ENCODE measurements at regions not wholly inside any gene's neighbourhood (a gene's known extent, or its start where the extent isn't known, plus 50 kb on each side); places are given as distances from the start of the nearest gene placed in this dataset.

DNA sequence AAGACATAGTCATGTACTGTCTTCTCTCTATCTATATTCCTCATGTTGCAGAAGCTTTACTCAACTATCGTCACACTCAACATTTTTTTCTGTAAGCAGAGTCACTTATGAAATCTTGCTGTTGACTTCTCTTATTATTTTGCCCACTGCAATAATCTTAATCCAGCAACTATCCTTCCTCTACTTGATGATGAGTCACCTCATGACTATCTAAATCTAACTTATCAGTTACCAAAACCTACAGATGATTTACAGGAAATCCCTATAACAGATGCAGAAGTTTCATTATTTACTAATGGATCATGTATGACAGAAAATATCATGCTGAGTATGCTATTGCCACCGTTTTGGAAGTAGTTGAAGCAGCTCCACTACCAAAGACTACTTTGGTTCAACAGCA, 378.9 kb downstream of the DUSP10 start:
- no peak for DNase-seq (ENCODE audit: low read depth in 2 of 2)

DNA sequence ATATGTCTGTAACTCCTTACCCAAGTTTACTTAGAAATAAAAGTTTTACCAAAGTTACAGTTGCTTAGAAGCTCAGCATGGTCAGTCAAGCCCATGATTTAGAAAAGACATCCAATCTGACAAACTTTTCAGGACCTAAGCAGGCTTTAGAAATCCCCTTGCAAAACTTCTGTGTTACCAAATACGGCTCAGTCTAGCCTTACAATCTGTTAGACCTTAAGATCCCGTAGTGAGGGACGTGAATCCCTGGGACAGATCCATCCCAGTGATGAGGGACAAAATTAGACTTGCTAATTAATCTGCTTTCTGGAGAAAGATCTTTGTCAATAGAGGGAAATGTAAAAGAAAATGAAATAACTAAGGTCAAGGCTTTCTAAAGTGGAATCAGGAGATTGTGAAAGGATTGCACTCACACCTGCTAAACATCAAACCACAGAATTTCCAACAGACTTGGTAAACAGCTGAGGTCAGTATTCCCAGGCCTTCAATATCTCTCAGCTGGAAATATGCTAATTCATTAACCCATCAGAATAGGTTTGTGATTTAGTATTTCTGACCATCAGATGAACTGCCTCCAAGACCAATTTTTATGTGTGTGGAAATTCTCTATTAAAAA, 375.3 kb downstream of the DUSP10 start:
- DNase-seq (ENCODE audit: low read depth in 2 of 2), result no peak

DNA sequence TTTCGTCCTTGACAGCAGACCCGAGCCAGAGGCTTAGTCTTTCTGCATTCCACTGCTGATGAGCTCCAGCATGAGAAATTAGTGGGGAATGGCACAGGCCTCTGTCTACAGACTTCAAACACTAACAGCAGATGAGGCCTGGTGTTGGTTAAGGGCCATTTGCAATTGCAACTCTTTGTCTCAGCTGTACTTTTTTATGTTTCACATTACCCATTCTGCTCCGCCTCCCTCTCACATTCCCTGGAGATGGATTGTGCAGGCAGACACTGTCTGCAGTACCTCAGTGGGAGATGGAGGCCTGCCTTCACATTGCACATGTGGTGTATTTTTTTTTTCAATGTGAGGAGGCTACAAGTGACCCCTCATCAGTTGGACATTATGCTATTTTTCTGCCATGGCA, 370.2 kb downstream of the DUSP10 start:
- DNase-seq (ENCODE audit: low read depth in 2 of 2), result no peak

DNA sequence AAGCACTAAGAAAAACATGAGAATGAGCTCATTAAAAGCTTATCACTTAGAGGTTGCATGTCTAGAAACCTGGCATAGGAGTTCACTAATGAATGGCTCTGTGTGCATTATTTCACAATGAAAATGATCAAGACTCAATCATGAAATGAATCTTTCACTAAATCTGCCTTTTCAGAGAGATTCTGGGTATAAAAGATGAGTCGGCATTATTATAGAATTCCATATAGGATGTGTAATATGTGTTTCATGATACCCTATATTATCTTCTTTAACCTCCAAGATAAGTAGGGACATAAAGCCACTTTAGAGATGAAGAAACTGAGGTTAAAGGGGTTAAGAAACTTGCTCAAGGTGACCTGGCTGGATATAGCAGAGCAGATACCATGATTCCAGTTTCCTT, 368.1 kb downstream of the DUSP10 start:
- no peak for DNase-seq (ENCODE audit: low read depth in 2 of 2)

DNA sequence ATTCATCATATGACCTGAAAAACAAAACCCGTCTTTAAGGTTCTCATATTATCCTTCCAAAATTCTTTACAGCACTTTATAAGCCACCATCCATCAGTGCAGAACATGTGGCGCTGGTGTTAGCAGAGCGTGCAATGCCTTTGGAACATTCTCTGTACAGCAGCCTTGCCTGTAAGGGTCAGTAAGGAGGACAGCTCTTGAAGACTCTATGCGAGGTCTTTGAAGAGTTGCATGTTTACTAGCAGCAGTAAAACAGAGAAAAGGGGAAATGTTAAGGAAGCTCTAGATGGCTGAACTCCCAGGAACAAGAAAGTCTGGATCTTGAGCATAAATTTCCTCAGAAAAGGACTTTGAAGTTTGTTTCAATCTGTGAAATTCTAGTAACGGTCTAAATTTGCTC, 365.6 kb downstream of the DUSP10 start:
- DNase-seq (ENCODE audit: low read depth in 2 of 2), result no peak

DNA sequence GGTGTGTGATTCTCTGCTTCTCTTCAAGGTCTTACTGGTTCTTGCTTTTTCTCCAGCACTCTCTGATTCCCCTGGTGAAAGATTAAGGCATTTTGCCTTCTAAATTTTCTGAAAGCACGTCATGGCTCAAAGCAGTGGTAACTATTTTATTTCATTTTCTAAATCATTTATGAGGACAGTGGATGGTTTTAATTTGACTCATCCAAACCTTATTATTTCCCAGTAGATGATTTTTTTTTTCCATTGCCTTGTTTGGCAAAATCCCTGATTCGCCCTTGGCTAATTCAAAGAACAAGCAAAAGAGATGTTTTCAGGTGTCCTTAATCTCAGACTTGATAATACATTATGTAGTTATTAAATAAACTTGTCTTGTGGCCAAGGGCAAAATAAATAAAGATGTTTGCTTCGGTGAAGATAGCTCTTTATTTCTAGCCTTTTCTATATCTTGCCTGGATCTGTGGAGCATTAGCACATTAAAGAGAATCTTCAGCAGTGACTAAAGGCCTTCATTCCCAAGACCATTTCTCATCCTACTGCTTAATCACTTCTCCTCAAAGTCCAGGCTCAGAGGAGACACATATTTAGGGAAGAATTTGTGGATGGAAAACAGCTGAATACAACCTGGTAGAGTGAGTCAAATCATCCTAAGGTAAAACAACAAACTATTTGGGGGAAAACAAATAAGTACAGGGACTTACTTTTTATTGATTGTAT, 359.8 kb downstream of the DUSP10 start:
- peak; percentile 50 for DNase-seq (ENCODE audit: low read depth in 2 of 2)

DNA sequence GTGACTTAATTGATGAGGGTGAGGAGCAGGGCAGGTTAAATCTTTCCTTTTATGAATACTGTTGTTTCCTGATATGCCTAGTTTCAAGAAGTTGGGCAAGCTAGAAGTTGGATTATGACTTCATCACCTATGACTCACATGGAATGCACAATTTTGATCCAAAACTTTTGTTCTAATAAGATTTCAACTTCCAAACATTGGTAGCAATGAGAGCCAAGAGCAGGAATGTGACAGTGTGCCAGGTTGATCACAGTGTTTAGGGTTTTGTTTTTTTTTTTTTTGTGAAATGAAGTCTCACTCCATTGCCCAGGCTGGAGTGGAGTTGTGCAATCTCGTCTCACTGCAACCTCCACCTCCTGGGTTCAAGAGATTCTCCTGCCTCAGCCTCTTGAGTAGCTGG, 349.4 kb downstream of the DUSP10 start:
- peak; percentile 72 for DNase-seq (ENCODE audit: low read depth in 2 of 2)

DNA sequence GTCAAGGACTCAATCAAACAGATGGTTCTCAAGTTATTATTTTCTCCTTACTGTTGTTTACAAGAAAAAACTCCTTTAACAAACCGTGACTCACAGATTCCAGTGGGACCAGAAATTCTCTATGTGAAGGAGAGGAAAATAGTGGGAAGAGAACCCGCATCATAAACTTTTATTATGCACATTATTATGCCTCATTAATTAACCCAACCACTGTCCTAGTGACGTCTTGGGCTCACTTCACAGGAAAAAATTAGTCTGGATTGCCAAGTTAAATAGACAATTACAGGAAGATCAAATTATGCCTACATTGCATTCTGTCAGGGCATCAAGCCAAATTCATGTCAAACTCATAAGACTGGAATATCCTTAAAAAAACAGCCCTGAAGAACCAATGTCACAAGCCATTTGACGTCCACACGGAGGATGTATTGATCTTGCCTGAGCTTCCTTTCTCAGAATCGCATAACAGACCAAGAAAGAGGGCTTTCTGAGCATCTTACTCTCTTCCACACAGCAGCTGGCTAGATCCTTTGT, 347.8 kb downstream of the DUSP10 start:
- peak; percentile 89 to 91 for DNase-seq (ENCODE audit: low read depth in 2 of 2)

DNA sequence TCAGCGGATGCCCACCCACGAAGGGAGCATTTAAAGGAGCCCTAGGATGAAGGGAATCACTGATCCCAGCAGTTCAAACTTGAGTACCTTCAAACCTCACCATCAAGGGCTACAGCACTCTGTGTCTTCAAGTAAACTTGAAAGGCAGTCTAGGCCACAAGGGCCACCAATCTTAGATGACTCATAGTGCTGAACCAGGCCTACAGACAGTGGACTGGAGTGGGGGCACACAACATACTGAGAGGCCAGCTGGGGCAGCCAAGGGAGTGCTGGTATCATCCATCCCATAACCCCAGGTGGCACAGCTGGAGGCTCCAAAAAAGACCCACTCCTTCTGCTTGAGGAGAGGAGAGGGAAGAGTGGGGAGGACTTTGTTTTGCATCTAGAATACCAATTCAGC, 345.4 kb downstream of the DUSP10 start:
- no peak for DNase-seq (ENCODE audit: low read depth in 2 of 2)

DNA sequence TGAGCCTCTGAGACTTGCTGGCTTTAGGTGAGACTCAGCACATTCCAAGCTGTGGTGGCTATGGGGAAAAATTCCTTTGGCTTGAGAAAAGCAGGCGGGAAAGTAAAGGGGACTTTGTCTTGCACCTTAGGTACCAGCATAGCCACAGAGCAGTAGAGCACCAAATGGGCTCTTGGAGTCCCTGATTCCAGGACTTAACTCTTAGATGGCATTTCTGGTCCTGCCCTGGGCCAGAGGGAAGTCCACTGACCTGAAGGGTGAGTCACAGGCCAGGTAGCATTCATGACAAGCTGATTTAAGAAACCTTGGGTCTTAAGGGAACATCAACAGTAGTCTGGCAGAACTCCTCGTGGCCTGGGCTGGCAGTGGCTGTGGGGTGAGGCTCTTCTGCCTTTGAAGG, 344.7 kb downstream of the DUSP10 start:
- DNase-seq (ENCODE audit: low read depth in 2 of 2), result no peak

DNA sequence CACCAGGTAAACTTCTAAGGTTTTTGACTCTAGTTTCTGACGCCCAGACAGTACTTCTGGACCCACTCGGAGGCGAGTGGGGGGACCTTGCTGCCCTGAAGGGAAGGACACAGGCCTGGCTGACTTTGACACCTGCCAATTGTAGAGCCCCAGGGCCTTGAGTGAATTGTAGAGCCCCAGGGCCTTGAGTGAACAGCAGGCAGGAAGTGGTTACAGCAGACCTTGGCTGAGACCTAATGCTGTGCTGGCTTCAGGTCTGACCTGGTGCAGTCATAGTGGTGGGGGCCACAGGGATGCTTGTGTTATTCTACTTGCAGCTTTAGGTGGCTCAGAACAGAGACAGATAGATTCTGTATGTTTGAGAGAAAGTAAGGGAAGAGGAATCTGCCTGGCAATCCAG, 344.3 kb downstream of the DUSP10 start:
- no peak for DNase-seq (ENCODE audit: low read depth in 2 of 2)

DNA sequence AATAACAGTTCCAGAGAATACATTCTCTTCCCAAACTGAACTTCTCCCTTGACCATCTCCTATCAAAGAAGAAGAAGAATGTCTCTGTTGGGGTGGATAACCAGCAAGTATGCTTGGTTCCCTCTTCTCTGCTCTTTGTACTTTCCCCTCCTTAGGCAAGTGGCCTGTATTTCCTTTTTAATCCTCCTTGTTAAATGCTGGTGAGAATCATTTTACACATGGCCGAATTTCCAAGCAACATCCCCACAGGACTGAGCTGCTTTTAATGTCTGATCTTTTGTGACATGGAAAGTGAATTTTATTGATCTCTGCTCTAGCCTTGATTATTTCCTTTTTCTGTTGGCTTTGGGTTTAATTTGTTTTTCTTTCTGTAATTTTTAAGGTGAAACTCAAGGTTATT, 336.7 kb downstream of the DUSP10 start:
- DNase-seq (ENCODE audit: low read depth in 2 of 2), result no peak

DNA sequence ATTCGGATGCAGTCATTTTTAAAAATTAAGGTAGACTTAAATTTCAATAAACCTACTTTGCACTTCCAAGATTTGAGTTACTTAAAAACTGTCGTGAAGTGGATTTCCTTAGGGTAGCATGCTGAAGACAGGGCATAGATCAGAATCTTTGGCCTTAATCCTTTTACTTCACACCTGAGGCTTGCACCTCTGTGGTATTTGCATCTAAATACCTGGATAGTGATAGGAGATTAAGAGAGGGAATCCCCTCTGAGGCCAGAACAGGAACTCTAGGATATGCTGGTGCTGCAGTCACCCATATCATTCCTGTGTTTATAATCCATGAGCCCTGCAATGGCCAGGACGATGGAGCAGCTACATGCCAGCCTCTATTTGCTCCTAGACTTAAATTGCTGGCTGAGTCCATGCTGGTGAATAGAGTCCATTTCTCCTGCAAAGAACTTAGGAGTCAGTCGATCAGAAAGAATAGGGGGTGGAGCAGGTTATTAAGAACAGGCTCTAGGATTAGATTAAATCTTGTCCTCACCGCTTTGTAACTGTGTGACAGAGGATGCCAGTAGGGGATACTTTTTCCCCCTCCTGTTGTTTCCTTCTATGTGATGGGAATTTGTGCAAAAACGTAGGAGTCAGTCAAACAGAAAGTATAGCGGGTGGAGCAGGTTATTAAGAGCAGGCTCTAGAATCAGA, 333.6 kb downstream of the DUSP10 start:
- no peak for DNase-seq (ENCODE audit: low read depth in 2 of 2)

DNA sequence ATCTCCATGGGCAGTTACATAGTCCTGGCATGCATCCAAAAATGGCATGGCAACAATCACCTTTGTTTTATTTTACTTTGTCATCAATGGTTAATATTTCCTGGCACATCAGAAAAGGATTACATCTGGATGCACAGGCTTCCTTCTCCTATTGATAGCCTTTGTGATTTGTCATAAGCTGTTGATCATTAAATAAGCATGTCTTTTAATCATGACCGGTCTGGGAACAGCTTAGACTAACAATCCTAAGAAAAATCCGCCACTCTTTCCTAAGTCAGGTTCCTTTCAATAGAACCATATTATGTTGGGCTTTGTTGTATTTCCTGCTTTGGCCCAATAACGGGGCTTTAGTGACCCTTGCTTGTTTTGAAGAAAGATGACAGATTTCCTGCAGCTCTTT, 330.6 kb downstream of the DUSP10 start:
- DNase-seq (ENCODE audit: low read depth in 2 of 2), result no peak

DNA sequence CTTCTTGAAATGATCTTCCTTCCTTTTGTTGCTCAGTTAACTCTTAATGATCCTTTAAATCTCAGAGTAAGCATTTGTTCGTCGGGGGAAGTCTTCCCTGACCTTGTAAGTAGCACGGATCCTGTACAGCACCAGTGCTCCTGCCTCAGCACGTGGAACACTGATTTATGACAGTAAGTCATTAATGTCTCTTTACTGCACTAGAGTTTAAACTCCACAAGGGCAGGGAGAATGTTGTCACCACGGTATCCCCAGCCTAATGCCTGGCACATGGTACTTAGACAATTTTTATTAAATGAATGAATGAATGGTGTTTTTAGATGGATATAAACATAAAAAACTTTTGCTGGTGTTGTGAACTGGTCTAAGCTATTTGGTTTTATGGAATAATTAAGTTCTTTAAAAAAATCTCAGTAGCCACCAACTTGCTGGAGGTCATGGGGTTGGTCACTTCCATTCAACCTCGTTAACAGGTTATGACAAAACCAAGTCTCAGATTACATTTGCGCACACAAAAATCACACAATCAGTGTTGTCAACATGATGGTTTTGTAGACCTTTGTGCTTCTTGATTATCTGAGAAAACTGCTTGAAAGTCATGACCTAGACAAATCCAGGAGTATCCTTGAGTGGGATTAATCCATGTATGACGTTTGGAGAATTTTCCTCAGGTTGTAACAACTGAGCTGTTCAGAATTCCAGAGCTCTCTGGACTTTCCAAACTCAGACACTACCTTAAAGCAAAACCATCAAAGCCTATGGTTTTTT, 326.9 kb downstream of the DUSP10 start:
- DNase-seq (ENCODE audit: low read depth in 2 of 2), result no peak

DNA sequence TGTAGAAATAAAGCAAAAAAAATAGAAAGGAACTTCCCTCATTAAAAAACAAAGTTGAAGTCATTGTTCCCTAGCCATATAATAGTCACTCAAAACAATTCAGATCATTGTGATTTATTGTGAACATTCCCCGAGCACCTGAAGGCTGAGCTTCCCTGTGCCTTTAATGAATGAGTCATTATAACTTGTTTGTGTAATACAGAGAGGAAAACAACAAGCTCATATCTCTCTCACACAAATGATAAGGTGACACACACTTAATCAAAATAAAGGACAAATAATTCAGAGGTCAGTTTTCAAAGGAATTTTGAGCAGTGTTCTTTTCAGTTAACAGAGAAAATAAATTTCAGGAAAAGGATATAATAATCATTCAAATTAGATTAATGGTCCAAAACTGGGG, 326.2 kb downstream of the DUSP10 start:
- DNase-seq (ENCODE audit: low read depth in 2 of 2), result no peak

DNA sequence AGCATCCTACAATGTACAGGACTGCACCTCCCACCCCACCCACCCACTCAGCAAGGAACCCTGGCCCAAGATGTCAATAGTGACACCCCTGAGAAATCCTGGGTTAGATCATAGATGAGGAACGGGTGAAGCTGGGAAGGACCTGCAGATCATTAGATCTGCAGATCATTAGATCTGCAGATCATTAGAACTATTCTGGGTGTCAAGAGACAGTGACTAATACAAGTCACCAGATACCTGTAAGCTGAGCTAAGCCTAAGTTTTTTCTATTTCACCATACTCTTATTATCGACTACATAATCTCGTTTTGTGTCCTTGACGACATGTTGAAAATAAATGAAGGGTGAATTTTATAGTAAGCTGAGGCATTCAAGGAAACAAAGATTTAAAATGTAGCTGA, 325.7 kb downstream of the DUSP10 start:
- DNase-seq (ENCODE audit: low read depth in 2 of 2), result no peak

DNA sequence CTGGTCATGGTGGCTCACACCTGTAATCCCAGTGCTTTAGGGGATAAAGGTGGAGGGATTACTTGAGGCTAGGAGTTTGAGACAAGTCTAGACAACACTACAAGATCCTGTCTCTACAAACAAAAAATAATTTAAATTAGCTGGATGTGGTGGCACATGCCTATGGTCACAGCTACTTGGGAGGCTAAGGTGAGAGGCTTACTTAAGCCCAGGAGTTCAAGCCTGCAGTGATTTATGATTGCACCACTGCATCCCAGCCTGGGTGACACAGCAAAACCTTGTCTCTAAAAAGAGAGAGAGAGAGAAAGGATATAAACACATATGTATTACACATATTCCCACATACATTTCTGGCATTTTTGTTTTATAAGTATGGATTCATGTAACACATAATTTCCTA, 325.2 kb downstream of the DUSP10 start:
- DNase-seq (ENCODE audit: low read depth in 2 of 2), result no peak

DNA sequence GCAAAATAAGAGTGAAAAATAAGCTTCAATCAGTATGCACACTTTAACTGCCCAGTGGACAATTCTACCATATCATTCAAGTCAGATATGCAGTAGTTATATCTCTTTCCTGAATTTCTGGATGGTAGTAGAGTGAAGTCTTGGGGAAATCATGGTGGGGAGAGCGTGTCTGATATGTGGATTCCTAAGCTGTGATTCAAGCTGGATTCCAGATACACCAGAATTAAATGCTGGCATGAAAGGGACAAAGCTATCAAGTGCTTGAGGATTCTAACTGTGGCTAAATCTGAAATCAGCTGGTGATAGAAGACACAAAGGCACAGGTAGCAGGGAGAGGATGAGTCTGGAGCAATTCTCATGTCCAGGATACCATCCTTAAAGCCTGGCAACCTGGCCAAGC, 323.5 kb downstream of the DUSP10 start:
- no peak for DNase-seq (ENCODE audit: low read depth in 2 of 2)

DNA sequence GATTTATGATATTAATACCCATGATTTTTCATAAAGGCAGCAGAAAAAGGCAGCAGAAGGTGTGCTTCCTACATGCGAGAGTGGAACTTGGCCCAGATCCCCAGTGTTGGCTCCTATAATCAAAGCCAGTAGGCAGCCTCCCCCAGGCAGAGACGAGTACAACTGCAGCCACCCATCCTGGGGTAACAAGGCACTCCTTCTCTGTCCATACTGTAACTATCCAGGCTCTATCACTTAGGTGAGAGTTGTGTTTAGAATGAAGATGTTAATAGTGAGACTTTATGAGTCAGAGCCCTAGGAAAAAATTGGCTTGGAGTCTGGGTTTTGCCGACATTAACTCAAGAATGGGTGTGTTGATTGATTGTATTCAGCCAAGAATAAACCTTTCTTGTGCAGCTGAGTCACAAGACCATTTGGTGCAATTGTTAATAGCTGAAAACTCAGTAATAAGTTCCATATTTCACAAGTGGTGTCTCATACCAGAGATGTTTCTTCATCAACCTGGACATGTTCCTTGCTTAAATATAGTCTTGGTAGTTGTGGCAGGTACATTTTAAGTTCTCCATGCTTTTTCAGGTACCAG, 322.3 kb downstream of the DUSP10 start:
- peak; percentile 92 to 93 for DNase-seq (ENCODE audit: low read depth in 2 of 2)

DNA sequence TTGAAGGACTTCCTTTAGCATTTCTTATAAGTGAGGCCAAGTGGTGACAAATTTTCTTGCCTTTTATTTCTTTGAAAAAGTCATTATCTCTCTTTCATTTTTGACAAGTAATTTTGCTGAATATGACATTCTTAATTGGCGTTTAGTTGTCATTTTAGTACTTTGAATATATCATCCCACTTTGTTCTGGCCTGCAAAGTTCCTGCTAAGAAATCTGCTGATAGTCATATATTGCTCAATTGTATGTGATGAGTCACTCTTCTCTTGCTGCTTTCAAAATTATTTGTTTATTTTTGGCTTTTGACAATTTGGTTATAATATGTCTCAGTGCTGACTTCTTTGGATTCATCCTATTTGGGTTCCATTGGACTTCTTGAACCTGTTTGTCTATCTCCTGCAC, 312.6 kb downstream of the DUSP10 start:
- DNase-seq (ENCODE audit: low read depth in 2 of 2), result no peak

All from fibroblast of skin of left quadriceps (primary cell).